ENCODE measurements at regions not wholly inside any gene's neighbourhood (a gene's known extent, or its start where the extent isn't known, plus 50 kb on each side); places are given as distances from the start of the nearest gene placed in this dataset.
A peak's percentile ranks its signal among the peaks of the same experiment; 100 is the strongest.
"Not testable (repeated sequence)": the region's sequence is repeated elsewhere in the genome, so short reads cannot be mapped to it uniquely, and the experiment has no call there.

- DNase-seq = no peak
These were observed 62.9 kb downstream of the ACKR3 start for GRCh38 chr2:236632295-236633218.

- DNase-seq = no peak
These were observed 63.6 kb downstream of the ACKR3 start for GRCh38 chr2:236633219-236633570.

- no peak for DNase-seq
These were observed 64.3 kb downstream of the ACKR3 start for GRCh38 chr2:236633775-236634560.

- no peak for DNase-seq
These were observed 66.6 kb downstream of the ACKR3 start for GRCh38 chr2:236636261-236636660.

- DNase-seq = no peak
These were observed 67.3 kb downstream of the ACKR3 start for GRCh38 chr2:236636714-236637470.

GRCh38 chr2:236637686-236638569 lies 68.3 kb downstream of the ACKR3 start:
- no peak for DNase-seq

- DNase-seq = no peak
These were observed 69.1 kb downstream of the ACKR3 start for GRCh38 chr2:236638707-236639106.

GRCh38 chr2:236639461-236640235 lies 70.0 kb downstream of the ACKR3 start:
- DNase-seq = no peak

- no peak for DNase-seq
These were observed 71.6 kb downstream of the ACKR3 start for GRCh38 chr2:236641051-236641726.

GRCh38 chr2:236642125-236642524 lies 72.5 kb downstream of the ACKR3 start:
- DNase-seq = no peak

- peak; percentile 18 to 61 (median 37) for DNase-seq
These were observed 73.1 kb downstream of the ACKR3 start for GRCh38 chr2:236642584-236643291.

GRCh38 chr2:236643480-236643879 lies 73.9 kb downstream of the ACKR3 start:
- no peak for DNase-seq

- DNase-seq = no peak
These were observed 74.4 kb downstream of the ACKR3 start for GRCh38 chr2:236644067-236644466.

- no peak for DNase-seq
These were observed 74.9 kb downstream of the ACKR3 start for GRCh38 chr2:236644502-236644911.

GRCh38 chr2:236645141-236645540 lies 75.5 kb downstream of the ACKR3 start:
- DNase-seq = not testable (repeated sequence)

GRCh38 chr2:236646441-236646840 lies 76.8 kb downstream of the ACKR3 start:
- no peak for DNase-seq

GRCh38 chr2:236646871-236647270 lies 77.2 kb downstream of the ACKR3 start:
- DNase-seq = no peak

GRCh38 chr2:236647621-236648020 lies 78.0 kb downstream of the ACKR3 start:
- DNase-seq = no peak

GRCh38 chr2:236653863-236654262 lies 84.2 kb downstream of the ACKR3 start:
- DNase-seq = no peak

GRCh38 chr2:236654496-236654895 lies 84.9 kb downstream of the ACKR3 start:
- no peak for DNase-seq

Measured in suppressor macrophage treated with lipopolysaccharide for 1 hour (primary cell).